ENCODE measurements at regions not wholly inside any gene's neighbourhood (a gene's known extent, or its start where the extent isn't known, plus 50 kb on each side); places are given as distances from the start of the nearest gene placed in this dataset.

DNA sequence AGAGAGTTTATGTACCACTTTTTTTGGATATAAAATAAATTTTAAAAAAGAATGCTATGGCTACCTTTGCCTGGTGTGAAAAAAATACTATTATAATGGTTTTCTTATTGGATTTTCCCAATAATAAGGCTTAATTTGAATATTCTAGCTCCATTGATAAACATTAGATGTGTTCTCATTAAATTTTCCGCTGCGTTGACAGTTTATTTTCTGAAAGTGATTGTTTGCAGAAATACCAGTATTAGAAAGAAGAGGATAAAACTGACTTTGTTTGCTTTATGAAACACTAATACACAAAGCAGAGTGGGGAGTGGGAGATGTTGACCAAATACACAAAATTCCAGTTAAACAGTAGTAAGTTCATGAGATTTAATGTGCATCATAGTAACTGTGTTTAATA, 433.3 kb upstream of the TMEFF2 start:
- TF ChIP-seq, protein P1, sequence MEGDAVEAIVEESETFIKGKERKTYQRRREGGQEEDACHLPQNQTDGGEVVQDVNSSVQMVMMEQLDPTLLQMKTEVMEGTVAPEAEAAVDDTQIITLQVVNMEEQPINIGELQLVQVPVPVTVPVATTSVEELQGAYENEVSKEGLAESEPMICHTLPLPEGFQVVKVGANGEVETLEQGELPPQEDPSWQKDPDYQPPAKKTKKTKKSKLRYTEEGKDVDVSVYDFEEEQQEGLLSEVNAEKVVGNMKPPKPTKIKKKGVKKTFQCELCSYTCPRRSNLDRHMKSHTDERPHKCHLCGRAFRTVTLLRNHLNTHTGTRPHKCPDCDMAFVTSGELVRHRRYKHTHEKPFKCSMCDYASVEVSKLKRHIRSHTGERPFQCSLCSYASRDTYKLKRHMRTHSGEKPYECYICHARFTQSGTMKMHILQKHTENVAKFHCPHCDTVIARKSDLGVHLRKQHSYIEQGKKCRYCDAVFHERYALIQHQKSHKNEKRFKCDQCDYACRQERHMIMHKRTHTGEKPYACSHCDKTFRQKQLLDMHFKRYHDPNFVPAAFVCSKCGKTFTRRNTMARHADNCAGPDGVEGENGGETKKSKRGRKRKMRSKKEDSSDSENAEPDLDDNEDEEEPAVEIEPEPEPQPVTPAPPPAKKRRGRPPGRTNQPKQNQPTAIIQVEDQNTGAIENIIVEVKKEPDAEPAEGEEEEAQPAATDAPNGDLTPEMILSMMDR (conservative IDR thresholded peaks at IDR 0.05; ENCODE audit: low read length) = no peak
- TF ChIP-seq EZH2phosphoT487 (IDR thresholded peaks at IDR 0.05; ENCODE audit: borderline replicate concordance, low read depth, low read length) = no peak
